ENCODE measurements at regions not wholly inside any gene's neighbourhood (a gene's known extent, or its start where the extent isn't known, plus 50 kb on each side); places are given as distances from the start of the nearest gene placed in this dataset.
"Not testable (repeated sequence)": the region's sequence is repeated elsewhere in the genome, so short reads cannot be mapped to it uniquely, and the experiment has no call there.

DNA sequence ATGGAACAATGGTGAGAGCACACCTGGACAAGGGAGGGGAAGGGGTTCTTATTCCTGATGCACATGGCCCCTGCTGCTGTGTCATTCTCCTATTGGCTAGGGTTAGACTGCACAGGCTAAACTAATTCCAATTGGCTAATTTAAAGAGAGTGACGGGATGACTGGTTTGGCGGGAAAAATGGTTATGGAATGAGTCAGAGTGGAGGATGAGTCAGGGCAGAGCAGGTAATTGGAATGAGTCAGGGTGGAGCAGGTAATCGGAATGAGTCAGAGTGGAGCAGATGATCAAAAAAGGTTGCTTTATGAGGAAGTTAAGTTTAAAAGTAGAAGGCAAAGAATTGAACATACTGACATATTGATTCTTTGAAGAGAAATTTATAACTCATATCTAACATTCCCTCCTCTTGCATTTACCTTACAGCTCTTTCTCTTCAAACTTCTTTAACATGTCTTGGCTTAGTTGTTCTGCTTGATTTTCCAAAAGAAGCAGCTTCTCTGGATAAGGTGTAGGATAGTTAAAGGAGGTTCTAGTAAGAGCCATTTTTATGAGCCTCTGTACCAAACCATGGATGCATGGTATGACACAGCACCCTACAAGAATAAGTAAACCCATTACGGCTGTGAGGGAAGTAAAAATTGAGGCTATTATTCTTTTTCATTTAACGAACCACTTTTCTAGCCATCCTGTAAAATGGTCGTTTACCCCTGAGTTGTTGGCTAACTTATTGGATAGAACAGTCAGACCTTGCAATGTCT lies 107.8 kb downstream of the TMEM167A start:
- not testable (repeated sequence) for TF ChIP-seq POLR2A, EP300 (IDR thresholded peaks at IDR 0.05)

Data from tibial nerve (tissue), 3 donors.